ENCODE measurements at regions not wholly inside any gene's neighbourhood (a gene's known extent, or its start where the extent isn't known, plus 50 kb on each side); places are given as distances from the start of the nearest gene placed in this dataset.

GRCh38 chr4:26021417-26022345, 107.7 kb downstream of the SMIM20 start:
- no peak for DNase-seq

DNA sequence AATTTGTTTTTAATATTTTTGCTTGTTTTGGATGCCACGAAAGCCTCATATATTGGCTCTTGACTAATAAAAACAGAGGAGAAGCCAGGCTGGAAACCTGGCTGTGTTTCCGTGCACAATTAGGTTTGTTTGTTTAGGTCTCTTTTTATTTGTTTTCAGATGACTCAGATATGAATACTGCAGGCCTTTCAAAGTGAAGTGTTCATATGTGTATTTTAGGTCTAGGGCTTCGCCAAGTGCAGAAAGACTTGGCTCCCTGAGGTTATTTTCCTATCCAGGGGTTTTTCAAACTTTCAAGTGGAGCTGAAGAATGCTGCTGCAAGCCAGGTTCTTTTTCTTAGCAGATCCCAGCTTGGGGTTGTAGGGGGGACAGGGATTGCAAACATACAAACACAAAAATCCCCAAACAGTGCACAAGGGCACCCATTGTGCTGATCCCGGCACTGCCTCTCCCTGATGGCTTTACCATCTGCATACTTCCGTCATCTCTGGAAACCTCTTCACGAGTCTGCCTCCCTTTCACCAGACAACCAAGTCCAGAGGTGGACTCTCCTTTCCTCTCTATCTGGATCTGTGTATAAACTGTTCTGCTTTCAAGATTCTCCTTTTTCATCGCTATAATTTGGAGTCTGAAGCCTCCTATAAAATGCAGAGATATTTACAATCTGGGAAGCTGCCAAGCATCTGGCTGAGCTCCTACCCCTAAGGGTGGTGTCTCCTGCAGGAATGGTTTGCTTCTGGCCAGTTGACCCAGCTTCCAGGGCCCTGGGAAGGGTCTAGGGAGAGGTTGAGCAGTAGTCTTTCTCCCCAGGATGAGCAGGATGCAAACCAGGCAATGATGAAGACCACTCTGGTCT, 108.6 kb downstream of the SMIM20 start:
- peak in 1 of 2 experiments; percentile 26 for DNase-seq

DNA sequence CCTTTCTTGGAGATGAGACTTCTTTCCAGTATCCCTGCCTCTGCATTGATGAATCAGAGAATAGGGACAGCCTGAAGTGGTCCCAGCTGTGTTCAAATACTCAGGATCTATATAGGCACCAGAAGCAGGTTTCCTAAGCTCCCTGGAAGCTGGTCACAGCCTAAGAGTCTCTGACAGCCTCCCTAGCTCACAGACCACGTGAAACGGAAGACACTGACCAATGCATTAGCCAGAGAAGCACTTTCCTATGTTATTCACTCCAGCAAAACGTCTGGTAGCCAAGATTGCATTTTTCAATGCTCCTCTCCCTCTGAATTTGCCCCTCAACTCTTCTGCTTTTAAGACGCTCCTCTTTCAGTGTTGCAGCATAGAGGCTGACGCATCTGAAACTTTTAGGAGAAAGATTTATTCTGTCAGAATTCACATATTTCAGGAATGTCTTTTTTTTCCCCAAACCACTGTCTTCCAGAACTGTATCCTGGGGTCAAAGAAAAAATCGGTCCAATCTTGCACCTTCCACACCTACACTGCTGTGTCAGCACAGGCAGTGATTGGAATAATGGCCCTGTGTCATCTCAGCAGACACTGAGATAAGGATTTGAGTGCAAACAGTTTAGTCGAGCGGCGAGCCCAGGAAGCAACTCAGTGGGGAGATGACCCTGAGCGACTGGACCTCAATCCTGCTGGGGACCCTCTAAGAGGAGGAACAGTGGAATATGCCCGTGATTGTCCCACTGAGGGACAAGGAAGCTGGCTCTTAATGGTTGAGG, 109.4 kb downstream of the SMIM20 start:
- no peak for DNase-seq

DNA sequence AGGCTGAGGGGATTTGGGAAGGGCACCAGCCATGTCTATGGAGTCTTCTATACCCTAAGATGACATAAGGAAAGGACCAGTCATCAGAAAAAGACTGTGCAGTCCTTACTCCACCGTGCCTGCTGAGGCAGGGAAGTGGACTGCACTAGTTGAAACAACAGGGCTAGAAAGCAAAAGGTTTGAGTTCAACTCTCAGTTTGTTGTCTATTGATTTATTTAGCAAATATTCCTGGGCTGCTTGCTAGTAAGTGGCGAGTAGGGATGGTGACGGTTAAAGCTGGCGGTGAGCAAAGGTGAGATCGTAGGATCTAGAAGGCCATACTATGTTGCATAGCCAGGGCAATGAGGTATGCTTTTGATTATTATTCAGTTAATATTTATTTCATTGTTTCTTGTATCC, 110.1 kb downstream of the SMIM20 start:
- no peak for DNase-seq

DNA sequence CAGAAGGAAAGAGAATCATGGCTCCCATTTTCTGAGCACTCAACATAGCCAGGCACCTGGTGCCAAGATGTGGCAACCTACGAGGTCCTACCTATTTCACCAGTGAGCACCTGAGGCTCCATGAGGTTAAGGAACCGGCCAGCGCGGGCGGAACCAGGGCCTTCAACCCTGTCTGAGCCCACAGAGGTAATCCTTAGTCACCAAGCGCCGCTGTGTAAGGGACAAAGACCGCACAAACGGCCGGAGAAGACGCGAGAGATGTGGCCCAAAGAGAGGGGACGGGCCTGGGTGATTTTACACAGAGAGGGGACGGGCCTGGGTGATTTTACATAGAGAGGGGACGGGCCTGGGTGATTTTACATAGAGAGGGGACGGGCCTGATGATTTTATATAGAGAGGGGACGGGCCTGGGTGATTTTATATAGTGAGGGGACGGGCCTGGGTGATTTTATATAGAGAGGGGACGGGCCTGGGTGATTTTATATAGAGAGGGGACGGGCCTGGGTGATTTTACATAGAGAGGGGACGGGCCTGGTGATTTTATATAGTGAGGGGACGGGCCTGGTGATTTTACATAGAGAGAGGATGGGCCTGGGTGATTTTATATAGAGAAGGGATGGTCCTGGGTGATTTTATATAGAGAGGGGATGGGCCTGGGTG, 114.2 kb downstream of the SMIM20 start:
- DNase-seq = no peak

DNA sequence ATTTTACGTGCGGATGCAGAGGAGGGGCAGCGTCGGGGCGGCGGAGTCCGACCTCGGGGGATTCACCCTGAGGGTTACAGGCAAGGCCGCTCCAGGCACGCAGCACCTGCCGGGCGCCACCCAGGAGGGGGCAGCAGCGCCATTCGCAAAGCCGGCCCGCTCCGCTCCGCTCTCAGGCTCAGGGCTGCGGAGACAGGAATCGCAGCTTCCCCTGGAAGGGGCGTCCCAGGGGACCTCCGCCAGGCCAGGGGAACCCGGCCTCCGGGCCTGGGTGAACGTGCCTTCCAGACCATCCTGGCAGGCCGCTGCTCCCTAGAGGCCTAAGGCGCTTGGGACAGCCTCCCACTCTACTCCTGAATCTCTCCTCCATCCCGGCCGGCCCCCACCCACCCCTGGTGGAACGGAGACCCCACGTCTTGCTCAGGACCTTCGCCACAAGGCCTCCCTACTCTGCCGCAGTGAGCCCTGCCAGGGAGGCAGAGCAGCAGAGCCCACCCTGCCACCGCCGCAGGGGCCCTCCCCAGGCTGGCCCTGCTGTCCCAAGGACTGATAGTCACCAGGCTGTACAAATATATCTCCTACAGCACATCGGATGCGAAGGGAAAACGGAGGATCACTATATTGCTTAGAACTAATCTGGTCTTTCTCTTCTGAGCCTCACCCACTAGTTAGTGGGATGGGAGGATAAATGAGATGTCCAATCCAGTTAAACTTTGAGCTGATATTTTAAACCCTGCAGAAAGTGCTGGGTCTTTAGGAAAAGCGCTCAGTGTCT, 115.0 kb downstream of the SMIM20 start:
- DNase-seq = peak; percentile 10 to 79

- DNase-seq = no peak
Measured at GRCh38 chr4:26029568-26030131, 115.6 kb downstream of the SMIM20 start.

- no peak for DNase-seq
Measured at GRCh38 chr4:26030260-26030667, 116.2 kb downstream of the SMIM20 start.

- DNase-seq = no peak
Measured at GRCh38 chr4:26030780-26031179, 116.8 kb downstream of the SMIM20 start.

DNA sequence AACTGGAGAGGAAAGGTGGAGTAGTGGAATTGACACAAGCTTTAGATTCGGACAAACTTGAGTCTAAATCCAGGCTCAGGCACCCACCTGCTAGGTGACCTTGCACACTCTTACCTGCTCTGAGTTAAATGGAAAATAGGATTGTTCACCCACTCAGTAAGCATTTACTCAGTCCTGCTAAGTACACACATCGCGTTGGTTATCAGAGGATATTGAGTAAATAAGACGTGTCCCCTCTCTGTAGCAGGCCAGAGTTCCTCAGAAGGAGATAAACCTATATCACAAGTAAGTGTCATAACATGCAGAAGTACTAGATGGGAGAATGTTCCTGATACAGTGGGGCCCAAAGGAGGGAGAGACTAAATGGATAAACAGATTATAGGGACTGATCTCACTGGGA, 117.7 kb downstream of the SMIM20 start:
- DNase-seq = no peak

DNA sequence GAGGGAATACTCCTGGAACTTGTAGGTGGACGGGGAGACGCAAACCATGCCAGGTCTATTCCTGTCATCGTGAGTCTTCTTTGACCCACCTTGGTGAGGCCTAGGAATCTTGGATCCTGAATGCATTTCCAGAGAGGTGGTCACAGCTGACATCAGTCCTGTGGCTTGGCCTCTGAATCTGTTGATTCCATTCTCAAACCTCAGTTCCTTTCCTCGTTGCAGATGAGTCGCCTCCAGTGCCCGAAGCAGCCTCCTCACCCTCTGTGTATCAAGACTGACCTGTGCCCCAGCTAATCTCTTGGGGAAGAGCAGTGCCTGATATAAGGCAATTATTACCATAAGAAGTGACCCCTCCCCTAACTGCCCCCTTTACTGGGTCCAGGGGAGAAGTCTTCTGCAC, 118.1 kb downstream of the SMIM20 start:
- DNase-seq = no peak

DNA sequence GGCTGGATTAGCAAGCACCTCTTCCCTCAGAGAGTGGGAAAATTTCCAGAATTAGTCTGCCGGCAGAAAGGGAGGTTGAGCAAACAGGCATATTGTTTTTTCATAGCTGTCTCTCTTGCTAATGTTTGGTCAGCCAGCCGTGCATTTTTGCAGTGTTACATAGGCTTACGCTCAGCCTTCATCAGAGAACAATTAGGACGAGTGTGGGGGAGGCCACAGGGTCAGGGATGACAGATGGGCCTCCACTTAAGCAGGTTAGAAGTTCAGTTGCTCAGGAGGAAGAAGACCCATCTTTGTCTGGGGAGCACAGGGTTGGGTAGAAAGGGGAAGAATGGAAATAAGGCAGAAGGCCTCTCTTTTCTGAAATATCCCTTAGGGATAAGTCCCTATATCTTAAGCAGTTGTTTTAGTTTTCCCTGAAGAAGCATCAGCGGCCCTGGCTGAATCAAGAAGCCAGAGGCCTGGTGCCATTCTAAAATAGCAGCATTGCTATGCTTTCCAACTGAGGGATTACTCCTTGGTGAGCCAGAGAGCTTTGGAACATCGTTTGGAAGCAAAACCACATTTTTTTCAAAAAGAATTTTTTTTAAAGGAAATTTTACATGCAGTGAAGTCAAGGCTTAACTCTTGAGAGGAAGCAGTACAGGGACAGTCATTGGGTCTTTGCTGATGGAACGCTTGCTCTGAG, 118.8 kb downstream of the SMIM20 start:
- no peak for DNase-seq

DNA sequence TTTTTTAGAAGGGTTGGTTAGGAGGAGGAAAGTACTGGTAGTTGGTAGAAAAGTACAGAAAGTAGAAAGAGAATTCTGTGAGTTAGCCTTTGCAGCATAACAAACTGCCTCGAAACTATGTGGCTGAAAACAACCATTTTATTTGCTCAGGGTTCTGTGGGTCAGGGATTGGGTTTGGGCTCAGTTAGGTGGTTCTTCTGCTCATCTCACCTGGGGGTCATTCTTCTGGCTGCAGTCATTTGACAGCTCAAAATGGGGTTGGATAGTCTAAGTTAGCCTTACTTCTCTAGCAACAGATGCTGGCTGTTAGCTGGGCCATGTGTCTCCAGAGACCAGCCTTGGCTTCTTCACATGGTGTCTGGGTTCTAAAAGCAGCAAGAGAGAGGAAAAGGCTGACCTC, 119.4 kb downstream of the SMIM20 start:
- no peak for DNase-seq

DNA sequence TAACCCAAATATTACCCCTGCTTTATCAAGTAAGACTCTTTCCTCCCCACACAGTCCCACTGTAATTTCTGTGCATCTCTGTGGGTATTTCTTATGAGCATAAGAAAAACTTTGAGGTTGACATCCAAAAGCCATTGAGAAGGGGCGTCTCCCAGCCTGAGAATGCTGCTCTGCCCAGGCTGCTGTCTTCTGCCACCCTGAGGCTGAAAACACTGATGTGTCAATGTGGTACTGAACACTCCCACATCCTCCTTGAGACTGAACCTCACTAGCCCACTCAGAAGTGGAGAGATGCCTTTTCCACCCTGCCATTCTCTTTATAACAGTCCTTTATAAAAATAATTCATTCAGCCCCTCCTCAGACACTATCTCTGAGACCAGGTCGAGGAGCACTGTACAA, 120.8 kb downstream of the SMIM20 start:
- DNase-seq = no peak

DNA sequence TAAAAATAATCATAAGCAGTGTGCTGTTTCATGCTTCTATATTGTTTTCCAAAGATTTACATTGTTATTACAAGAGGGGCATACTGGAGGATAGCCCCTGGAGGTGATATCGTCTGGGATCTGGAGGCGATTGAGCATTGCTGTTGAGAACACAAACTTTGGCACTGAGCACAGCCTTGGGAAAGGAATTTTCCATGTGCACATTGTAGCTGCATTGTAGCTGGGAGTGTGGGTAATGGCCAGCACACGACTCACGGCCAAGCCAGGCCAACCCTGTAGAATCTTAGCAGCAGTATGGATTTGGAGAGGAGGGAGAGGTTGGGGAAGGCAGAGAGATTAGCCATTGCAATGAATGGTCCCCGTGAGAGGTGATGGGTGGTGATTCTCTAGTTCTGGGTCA, 121.9 kb downstream of the SMIM20 start:
- DNase-seq = no peak

DNA sequence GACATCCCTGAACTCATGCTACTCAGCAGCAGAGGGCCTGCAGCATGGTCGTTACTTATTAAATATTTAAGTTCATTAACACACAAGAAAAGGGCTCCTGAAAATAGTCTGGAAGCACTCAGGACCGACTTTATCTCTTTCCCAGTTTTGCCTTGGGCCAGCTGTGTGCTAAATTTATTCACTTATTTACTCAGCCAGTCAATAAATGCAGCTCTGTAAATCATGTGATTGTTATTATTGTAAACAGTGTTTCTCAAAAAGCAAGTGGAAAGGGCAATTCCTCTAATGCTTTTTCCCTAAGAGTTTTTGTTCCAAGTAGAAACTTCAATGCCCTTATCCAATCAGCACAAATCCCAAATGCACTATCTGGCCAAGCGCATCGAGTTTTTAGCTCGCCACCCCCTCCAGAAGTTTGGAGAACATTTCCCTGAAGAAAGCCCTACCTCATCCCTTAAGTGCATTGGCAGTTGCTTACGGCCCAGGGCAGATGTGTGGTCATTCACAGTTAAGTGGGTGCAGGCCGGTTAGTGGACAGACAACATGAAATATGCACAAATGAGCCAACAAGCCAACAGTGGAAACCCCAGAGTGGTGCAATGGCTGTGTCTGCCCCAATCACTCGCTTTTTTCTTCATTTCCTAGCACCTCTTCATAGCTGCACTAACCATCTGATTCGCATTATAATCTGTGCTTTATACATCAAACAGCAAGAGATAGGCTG, 125.8 kb downstream of the SMIM20 start:
- no peak for DNase-seq

DNA sequence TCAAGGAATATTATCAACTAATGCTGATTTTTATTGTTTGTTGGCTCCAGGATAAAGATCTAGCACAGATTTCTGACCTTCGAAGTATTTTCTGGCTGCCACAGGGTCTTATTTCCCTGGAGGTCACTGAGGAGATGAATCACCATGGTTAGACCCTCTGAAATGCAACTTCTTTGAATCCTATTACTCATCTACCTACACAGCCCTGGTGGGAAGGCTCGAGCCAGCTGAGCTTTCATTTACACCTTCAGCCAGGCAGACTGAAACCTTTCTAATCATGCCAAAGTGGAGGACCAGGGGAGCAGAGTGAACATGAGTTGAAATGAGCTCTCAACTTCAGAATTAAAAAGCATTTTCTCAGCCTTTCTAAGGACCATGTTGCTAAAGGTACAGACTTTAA, 130.5 kb downstream of the SMIM20 start:
- DNase-seq = no peak

DNA sequence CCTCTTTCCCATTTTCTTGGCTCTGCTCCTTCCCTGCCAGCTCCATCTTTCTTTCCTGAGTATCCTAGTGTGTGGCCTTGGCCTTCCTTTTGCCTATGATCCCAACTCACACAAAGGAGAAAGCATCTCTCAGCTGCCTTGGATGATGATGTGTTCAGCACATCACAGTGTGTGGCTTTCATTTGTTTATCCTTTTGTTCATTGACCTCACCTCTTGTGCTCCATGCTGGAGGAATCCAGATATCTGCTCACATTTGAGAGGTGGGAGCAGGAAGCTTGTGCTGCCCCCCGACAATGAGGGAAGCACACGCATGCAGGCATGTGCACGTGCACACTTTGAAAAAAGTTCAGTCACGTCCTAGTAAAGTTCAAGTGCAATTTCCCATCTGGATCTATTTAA, 131.0 kb downstream of the SMIM20 start:
- no peak for DNase-seq

DNA sequence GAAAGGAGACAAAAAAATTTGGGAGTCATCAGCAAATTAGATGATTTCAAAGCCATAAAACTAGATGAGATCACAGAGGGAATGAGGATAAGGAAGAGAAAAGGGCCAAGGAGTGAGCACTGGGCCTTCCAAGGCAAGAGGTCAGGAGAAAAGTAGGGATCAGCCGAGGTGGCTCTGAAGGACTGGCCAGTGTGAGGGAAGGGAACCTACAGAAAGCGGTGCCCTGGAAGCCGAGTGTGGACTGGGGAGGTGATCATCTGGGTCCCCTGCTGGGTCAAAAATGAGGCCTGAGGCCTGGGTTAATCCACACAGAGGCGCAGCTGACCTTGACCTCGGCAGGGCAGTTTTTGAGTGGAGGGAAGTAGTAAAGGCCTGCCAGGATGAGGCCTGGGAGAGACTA, 133.8 kb downstream of the SMIM20 start:
- DNase-seq = no peak

DNA sequence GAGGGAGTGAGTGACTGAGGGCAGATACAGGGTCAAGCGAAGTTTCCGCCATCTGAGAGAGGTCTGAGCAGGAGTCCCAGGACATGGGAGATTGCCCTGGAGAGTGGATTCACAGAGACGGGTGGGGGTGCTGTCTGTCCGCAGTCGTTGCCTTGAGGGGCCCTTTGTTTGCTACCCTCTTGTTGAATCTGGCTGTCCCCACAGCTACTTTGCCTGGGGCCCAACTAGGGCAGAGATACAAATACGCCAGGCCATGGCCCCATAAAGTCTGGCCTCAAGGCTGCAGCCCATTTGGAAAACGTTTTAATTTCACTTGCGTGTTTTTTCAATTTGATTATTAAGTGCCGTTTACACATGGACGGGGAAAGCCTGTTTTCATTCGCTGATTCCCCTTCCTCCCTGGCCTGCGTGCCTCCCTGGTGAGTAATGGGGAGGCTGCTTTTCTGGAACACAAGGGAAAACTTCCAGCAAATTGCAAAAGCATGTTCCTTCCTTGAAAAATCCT, 134.4 kb downstream of the SMIM20 start:
- DNase-seq = no peak
